PC-9 (cell line): ENCODE measurements at regions not wholly inside any gene's neighbourhood (a gene's known extent, or its start where the extent isn't known, plus 50 kb on each side); places are given as distances from the start of the nearest gene placed in this dataset.

Source experiments
- EZH2 ChIP-seq: fragments of 200-600 bp; sonication (generic); IDR thresholded peaks from 2 replicates; pipeline ENCODE4 v1.8.0; 2017; ENCODE audit warnings: antibody characterized with exemption, low read depth
- TF ChIP-seq, protein P1 (sequence below): fragments of 200-600 bp; sonication (generic); conservative IDR thresholded peaks from 2 replicates; pipeline ENCODE4 v1.6.1; 2017; ENCODE audit warnings: mixed run types, antibody characterized with exemption, mild to moderate bottlenecking, moderate library complexity

GRCh38 chr15:79515300-79516027 lies 83.3 kb downstream of the MINAR1 start:
- TF ChIP-seq, protein P1, sequence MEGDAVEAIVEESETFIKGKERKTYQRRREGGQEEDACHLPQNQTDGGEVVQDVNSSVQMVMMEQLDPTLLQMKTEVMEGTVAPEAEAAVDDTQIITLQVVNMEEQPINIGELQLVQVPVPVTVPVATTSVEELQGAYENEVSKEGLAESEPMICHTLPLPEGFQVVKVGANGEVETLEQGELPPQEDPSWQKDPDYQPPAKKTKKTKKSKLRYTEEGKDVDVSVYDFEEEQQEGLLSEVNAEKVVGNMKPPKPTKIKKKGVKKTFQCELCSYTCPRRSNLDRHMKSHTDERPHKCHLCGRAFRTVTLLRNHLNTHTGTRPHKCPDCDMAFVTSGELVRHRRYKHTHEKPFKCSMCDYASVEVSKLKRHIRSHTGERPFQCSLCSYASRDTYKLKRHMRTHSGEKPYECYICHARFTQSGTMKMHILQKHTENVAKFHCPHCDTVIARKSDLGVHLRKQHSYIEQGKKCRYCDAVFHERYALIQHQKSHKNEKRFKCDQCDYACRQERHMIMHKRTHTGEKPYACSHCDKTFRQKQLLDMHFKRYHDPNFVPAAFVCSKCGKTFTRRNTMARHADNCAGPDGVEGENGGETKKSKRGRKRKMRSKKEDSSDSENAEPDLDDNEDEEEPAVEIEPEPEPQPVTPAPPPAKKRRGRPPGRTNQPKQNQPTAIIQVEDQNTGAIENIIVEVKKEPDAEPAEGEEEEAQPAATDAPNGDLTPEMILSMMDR = no peak
- TF ChIP-seq EZH2 = no peak
